ENCODE measurements at regions not wholly inside any gene's neighbourhood (a gene's known extent, or its start where the extent isn't known, plus 50 kb on each side); places are given as distances from the start of the nearest gene placed in this dataset.

- no peak for TF ChIP-seq CTCF (conservative IDR thresholded peaks at IDR 0.05 in 1 of 2, IDR thresholded peaks at IDR 0.05 in 1 of 2; ENCODE audit: extremely low read depth in 1 of 2, insufficient read depth in 1 of 2, low read depth in 1 of 2, low read length in 2 of 2)
- no peak for TF ChIP-seq EZH2 (IDR thresholded peaks at IDR 0.05; ENCODE audit: borderline replicate concordance, low read length)
These were observed 147.9 kb upstream of the E2F7 start for GRCh38 chr12:77213319-77213718.
